NCI-H2029 (cell line): ENCODE measurements at regions not wholly inside any gene's neighbourhood (a gene's known extent, or its start where the extent isn't known, plus 50 kb on each side); places are given as distances from the start of the nearest gene placed in this dataset.
A peak's percentile ranks its signal among the peaks of the same experiment; 100 is the strongest.

Source experiments
- DNase-seq: peaks from one replicate; lab custom pipeline; 2025; lab: John Stamatoyannopoulos, UW

- no peak for DNase-seq
Measured at GRCh38 chr3:152054315-152054714, 180.9 kb downstream of the SUCNR1 start.

- no peak for DNase-seq
Measured at GRCh38 chr3:152056073-152056472, 182.6 kb downstream of the SUCNR1 start.

- DNase-seq = no peak
Measured at GRCh38 chr3:152056481-152056880, 183.0 kb downstream of the SUCNR1 start.

GRCh38 chr3:152056987-152057386 lies 183.5 kb downstream of the SUCNR1 start:
- DNase-seq = no peak

GRCh38 chr3:152058856-152059255 lies 185.4 kb downstream of the SUCNR1 start:
- DNase-seq = no peak

GRCh38 chr3:152060701-152061100 lies 187.3 kb downstream of the SUCNR1 start:
- peak; percentile 27 for DNase-seq

GRCh38 chr3:152061296-152061695 lies 187.9 kb downstream of the SUCNR1 start:
- DNase-seq = no peak

- no peak for DNase-seq
Measured at GRCh38 chr3:152069871-152070270, 196.4 kb downstream of the SUCNR1 start.

- no peak for DNase-seq
Measured at GRCh38 chr3:152071315-152071714, 197.4 kb upstream of the MBNL1 start.

GRCh38 chr3:152071924-152072323 lies 196.8 kb upstream of the MBNL1 start:
- DNase-seq = no peak

- DNase-seq = no peak
Measured at GRCh38 chr3:152073267-152073666, 195.5 kb upstream of the MBNL1 start.

- no peak for DNase-seq
Measured at GRCh38 chr3:152076148-152076547, 192.6 kb upstream of the MBNL1 start.

GRCh38 chr3:152079980-152080379 lies 188.7 kb upstream of the MBNL1 start:
- no peak for DNase-seq

- DNase-seq = no peak
Measured at GRCh38 chr3:152083135-152083534, 185.6 kb upstream of the MBNL1 start.

- DNase-seq = no peak
Measured at GRCh38 chr3:152084441-152085158, 184.1 kb upstream of the MBNL1 start.

GRCh38 chr3:152087153-152087552 lies 181.6 kb upstream of the MBNL1 start:
- no peak for DNase-seq

- DNase-seq = no peak
Measured at GRCh38 chr3:152089528-152089927, 179.2 kb upstream of the MBNL1 start.

GRCh38 chr3:152091725-152092124 lies 177.0 kb upstream of the MBNL1 start:
- DNase-seq = no peak

GRCh38 chr3:152093901-152094300 lies 174.8 kb upstream of the MBNL1 start:
- no peak for DNase-seq

GRCh38 chr3:152094406-152094805 lies 174.3 kb upstream of the MBNL1 start:
- no peak for DNase-seq

GRCh38 chr3:152095472-152095871 lies 173.3 kb upstream of the MBNL1 start:
- no peak for DNase-seq

- DNase-seq = no peak
Measured at GRCh38 chr3:152096280-152096906, 172.3 kb upstream of the MBNL1 start.

- no peak for DNase-seq
Measured at GRCh38 chr3:152097120-152097519, 171.6 kb upstream of the MBNL1 start.

- no peak for DNase-seq
Measured at GRCh38 chr3:152097770-152098169, 171.0 kb upstream of the MBNL1 start.
